Spleen (tissue), 11 donors: ENCODE measurements at regions not wholly inside any gene's neighbourhood (a gene's known extent, or its start where the extent isn't known, plus 50 kb on each side); places are given as distances from the start of the nearest gene placed in this dataset.

Source experiments
- DNase-seq: peaks from one replicate; pipeline ENCODE4 v3.0.0-alpha.2; 2020
- H3K27ac ChIP-seq, 8 donors: fragments of 200-600 bp; sonication (generic) in 7 of 8; 1 replicate in 4 of 8; 2 replicates in 4 of 8; pipeline versions ENCODE4 v1.5.0 to v1.8.0; 2016 to 2021; ENCODE audit warnings: inconsistent platforms in 4 of 8, mild to moderate bottlenecking in 4 of 8, moderate library complexity in 1 of 8
- H3K27me3 ChIP-seq, 7 donors: fragments of 200-600 bp; sonication (generic) in 6 of 7; replicated peaks in 1 of 7; 1 replicate in 4 of 7; 2 replicates in 3 of 7; pipeline versions ENCODE4 v1.5.0 to v1.8.0; 2016 to 2021; ENCODE audit warnings: inconsistent platforms in 3 of 7, mild to moderate bottlenecking in 1 of 7
- H3K36me3 ChIP-seq, 6 donors: fragments of 200-600 bp; sonication (generic) in 5 of 6; 1 replicate in 4 of 6; 2 replicates in 2 of 6; pipeline versions ENCODE4 v1.5.0 to v1.8.0; 2016 to 2021; ENCODE audit warnings: inconsistent platforms in 2 of 6
- H3K4me1 ChIP-seq, 6 donors: fragments of 200-600 bp; sonication (generic) in 5 of 6; 1 replicate in 3 of 6; 2 replicates in 3 of 6; pipeline versions ENCODE4 v1.5.0 to v1.8.0; 2016 to 2021; ENCODE audit warnings: inconsistent platforms in 3 of 6
- H3K4me3 ChIP-seq, 8 donors: fragments of 200-600 bp; sonication (generic) in 7 of 8; 1 replicate in 4 of 8; 2 replicates in 4 of 8; pipeline versions ENCODE4 v1.5.0 to v1.8.0; 2016 to 2021; ENCODE audit warnings: inconsistent platforms in 4 of 8, mild to moderate bottlenecking in 4 of 8, moderate library complexity in 2 of 8
- H3K9me3 ChIP-seq, 8 donors: fragments of 200-600 bp; sonication (generic) in 7 of 8; 1 replicate in 4 of 8; 2 replicates in 4 of 8; pipeline versions ENCODE4 v1.5.0 to v1.8.0; 2016 to 2021; ENCODE audit warnings: inconsistent platforms in 4 of 8
- POLR2A ChIP-seq, 3 donors: fragments of 450-650 bp; IDR thresholded peaks; one replicate each; pipeline ENCODE4 v1.5.1; 2017; ENCODE audit warnings: antibody characterized with exemption in 3 of 3, mild to moderate bottlenecking in 1 of 3
- POLR2AphosphoS5 ChIP-seq, 3 donors: sonication (generic); formaldehyde crosslinking; IDR thresholded peaks; one replicate each; pipeline ENCODE4 v1.5.1; 2017; ENCODE audit warnings: antibody characterized with exemption in 3 of 3
- WGBS, 5 donors: extraction: QIAGEN DNeasy Blood & Tissue Kit in 3 of 5; methylation state at CpG; one replicate each; pipeline versions ENCODE4 v1.1.5 to v1.1.7; 2013 to 2018; 5-methylcytosine and 5-hydroxymethylcytosine counted together
- intact Hi-C: fragments of 100-400 bp; cut with DNase I; formaldehyde crosslinking; loops from one replicate; pipeline ENCODE4 v1.15.0; 2023; ENCODE audit warnings: low total_unique reads
- TF ChIP-seq, protein P1 (sequence below), 11 experiments: fragments of 200-600 bp in 7 of 11; fragments of 450-650 bp in 4 of 11; sonication (generic) in 4 of 11; IDR thresholded peaks in 8 of 11; conservative IDR thresholded peaks in 3 of 11; 1 replicate in 7 of 11; 2 replicates in 4 of 11; pipeline versions ENCODE4 v1.4.0 to v1.8.0; 2016 to 2021; ENCODE audit warnings: antibody characterized with exemption in 11 of 11, inconsistent platforms in 4 of 11, mild to moderate bottlenecking in 1 of 11
- donor health status: healthy with polysubstance abuse.
- donor health status: DM: no; HTN: no; CAD: no; lungs with moderate emphysema.
- donor health status: DM: no; HTN: no; CAD: no.
- donor health status: Bipolar disorder and iron deficiency.
- donor health status: healthy.
- donor health status: DM: no; HTN: no; CAD: no.
- donor health status: DM: yes; HTN: yes; CAD: no.

DNA sequence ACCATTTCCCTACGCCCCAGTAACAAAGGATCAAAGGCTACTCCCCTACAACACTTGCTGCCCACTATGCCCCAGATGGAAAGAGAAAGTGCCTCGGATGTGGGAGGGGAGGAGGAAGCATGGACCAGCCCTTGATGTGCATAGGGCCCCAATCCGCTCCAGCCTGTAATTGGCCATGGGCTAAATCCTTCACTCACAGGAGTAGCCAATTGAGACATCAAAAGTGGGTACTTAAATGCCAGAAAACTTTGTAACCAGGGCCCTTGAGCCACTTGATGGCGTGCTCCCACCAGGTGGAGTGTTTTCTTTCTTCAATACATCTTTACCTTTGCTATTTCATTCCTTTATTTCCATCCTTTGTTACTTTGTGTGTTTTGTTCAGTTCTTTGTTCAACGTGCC lies 500.5 kb upstream of the LRRN3 start:
- H3K36me3 ChIP-seq: no peaks in the 10 kb centered on the region
- no peaks in the 10 kb centered on the region for H3K4me1 ChIP-seq
- no peaks in the 10 kb centered on the region for H3K27me3 ChIP-seq
- no peak overlapping the region for H3K27ac ChIP-seq
- H3K4me3 ChIP-seq: no peak overlapping the region
- TF ChIP-seq, protein P1, sequence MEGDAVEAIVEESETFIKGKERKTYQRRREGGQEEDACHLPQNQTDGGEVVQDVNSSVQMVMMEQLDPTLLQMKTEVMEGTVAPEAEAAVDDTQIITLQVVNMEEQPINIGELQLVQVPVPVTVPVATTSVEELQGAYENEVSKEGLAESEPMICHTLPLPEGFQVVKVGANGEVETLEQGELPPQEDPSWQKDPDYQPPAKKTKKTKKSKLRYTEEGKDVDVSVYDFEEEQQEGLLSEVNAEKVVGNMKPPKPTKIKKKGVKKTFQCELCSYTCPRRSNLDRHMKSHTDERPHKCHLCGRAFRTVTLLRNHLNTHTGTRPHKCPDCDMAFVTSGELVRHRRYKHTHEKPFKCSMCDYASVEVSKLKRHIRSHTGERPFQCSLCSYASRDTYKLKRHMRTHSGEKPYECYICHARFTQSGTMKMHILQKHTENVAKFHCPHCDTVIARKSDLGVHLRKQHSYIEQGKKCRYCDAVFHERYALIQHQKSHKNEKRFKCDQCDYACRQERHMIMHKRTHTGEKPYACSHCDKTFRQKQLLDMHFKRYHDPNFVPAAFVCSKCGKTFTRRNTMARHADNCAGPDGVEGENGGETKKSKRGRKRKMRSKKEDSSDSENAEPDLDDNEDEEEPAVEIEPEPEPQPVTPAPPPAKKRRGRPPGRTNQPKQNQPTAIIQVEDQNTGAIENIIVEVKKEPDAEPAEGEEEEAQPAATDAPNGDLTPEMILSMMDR (IDR thresholded peaks at IDR 0.05 in 8 of 11, conservative IDR thresholded peaks at IDR 0.05 in 3 of 11): no peak
- no peak for TF ChIP-seq POLR2AphosphoS5 (IDR thresholded peaks at IDR 0.05)
- no peak for TF ChIP-seq POLR2A (IDR thresholded peaks at IDR 0.05)
- H3K9me3 ChIP-seq: no peaks in the 10 kb centered on the region
- intact Hi-C loops: no loop called here
- no peak for DNase-seq
- 73 to 85% (median 77%) methylated on average over 5 of the region's 5 CpGs for WGBS, 5 donors

DNA sequence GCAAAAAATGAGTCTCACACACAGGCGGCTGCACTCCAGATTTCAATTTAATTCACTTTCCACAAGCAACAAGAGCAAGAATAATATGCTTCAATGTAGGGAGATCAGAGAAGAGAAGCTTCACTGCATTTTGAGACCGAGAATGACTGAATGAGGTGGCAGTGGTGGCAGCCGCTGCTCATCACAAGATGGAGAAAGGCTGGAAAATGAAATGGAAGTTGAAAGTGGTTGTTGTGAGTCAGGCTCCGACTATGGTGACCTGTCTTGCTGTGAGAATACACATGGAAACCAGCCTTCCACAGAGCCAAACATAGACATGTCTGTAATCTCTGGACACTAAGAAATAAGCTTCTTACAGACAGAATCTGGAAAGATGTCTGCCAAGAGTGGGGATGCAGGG lies 499.6 kb upstream of the LRRN3 start:
- TF ChIP-seq, protein P1 (IDR thresholded peaks at IDR 0.05 in 8 of 11, conservative IDR thresholded peaks at IDR 0.05 in 3 of 11): no peak
- TF ChIP-seq POLR2AphosphoS5 (IDR thresholded peaks at IDR 0.05) (no peak), POLR2A (IDR thresholded peaks at IDR 0.05) (no peak)

DNA sequence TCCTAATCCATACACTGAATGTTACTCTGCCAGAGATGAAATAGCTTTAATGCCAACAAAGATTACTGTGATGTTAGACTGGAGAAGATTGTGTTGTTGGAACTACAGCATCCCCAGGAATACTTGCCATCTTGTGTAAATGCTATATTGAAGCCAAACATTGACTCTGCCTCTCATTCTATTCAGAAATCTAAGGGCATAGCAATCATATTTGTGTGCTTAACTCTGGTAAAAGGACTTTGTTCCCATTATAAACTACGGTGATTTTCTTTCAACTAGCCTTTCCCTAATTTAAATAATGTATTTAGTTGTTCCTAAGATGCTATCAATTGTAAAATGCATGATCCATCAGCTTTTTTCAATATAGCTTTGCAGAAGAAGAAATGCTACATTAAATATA lies 498.4 kb upstream of the LRRN3 start:
- no peaks in the 10 kb centered on the region for H3K36me3 ChIP-seq
- 53 to 76% (median 70%) methylated on average over 1 of the region's 1 CpG for WGBS, 5 donors
- H3K27me3 ChIP-seq: no peaks in the 10 kb centered on the region
- TF ChIP-seq, protein P1 (IDR thresholded peaks at IDR 0.05 in 8 of 11, conservative IDR thresholded peaks at IDR 0.05 in 3 of 11): no peak
- no peak for TF ChIP-seq POLR2AphosphoS5 (IDR thresholded peaks at IDR 0.05)
- TF ChIP-seq POLR2A (IDR thresholded peaks at IDR 0.05): no peak
- no peak overlapping the region for H3K4me3 ChIP-seq
- no peak overlapping the region for H3K27ac ChIP-seq
- intact Hi-C loops: no loop called here
- H3K9me3 ChIP-seq: no peaks in the 10 kb centered on the region
- no peak for DNase-seq
- H3K4me1 ChIP-seq: no peaks in the 10 kb centered on the region

More for the DNA sequence above, 499.6 kb upstream of the LRRN3 start:
- Histone ChIP-seq H3K27ac (no peak overlapping the region), H3K27me3 (no peaks in the 10 kb centered on the region), H3K4me1 (no peaks in the 10 kb centered on the region), H3K4me3 (no peak overlapping the region), H3K9me3 (no peaks in the 10 kb centered on the region), H3K36me3 (no peaks in the 10 kb centered on the region)
- intact Hi-C loops: no loop called here
- no peak for DNase-seq
- WGBS, 5 donors: 77 to 87% (median 81%) methylated on average over 4 of the region's 4 CpGs

DNA sequence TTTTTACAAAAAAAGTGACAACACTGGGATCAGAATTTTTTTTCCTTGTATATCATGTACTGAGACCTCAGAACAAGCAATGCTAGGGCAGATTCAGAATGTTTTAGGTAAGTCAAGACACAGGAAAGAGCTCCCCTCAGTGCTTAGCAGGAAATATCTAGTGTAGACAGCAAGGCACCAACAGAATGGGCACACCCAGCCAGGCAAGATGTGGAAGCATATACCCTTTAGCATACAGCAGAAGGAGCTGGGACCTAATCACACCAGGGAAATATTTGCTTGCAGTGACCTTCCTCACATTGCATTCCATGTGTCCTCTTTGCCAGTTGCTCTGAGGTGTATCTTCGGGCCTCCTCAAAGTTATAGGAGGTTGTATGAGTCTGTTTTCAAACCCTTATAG lies 497.6 kb upstream of the LRRN3 start:
- no peak for DNase-seq
- TF ChIP-seq POLR2A (IDR thresholded peaks at IDR 0.05) (no peak), POLR2AphosphoS5 (IDR thresholded peaks at IDR 0.05) (no peak)
- TF ChIP-seq, protein P1 (IDR thresholded peaks at IDR 0.05 in 8 of 11, conservative IDR thresholded peaks at IDR 0.05 in 3 of 11): no peak
- Histone ChIP-seq H3K4me3 (no peak overlapping the region), H3K9me3 (no peaks in the 10 kb centered on the region), H3K27ac (no peak overlapping the region), H3K4me1 (no peaks in the 10 kb centered on the region), H3K36me3 (no peaks in the 10 kb centered on the region), H3K27me3 (no peaks in the 10 kb centered on the region)
- 84 to 95% (median 88%) methylated on average over 1 of the region's 1 CpG for WGBS, 5 donors
- intact Hi-C loops: no loop called here
